ENCODE measurements at regions not wholly inside any gene's neighbourhood (a gene's known extent, or its start where the extent isn't known, plus 50 kb on each side); places are given as distances from the start of the nearest gene placed in this dataset.

- TF ChIP-seq ZBTB7A (tag by site-specific recombination; IDR thresholded peaks at IDR 0.05; ENCODE audit: low read depth) = no peak
- TF ChIP-seq IKZF3 (tag by site-specific recombination; IDR thresholded peaks at IDR 0.05) = no peak
- no peak for TF ChIP-seq PATZ1 (tag by site-specific recombination; IDR thresholded peaks at IDR 0.05)
- TF ChIP-seq ZNF580 (tag by site-specific recombination; IDR thresholded peaks at IDR 0.05) = no peak
- TF ChIP-seq ZNF664 (tag by site-specific recombination; IDR thresholded peaks at IDR 0.05) = no peak
- no peak for TF ChIP-seq ZNF677 (tag by site-specific recombination; IDR thresholded peaks at IDR 0.05)
- no peak for TF ChIP-seq ZNF701 (tag by site-specific recombination; IDR thresholded peaks at IDR 0.05)
- TF ChIP-seq BCL11A (tag by site-specific recombination; IDR thresholded peaks at IDR 0.05; ENCODE audit: low read depth) = no peak
- TF ChIP-seq ZNF843 (tag by site-specific recombination; IDR thresholded peaks at IDR 0.05) = no peak
- no peak for TF ChIP-seq ZNF660 (tag by site-specific recombination; IDR thresholded peaks at IDR 0.05)
- no peak for TF ChIP-seq ATF2 (tag by site-specific recombination; IDR thresholded peaks at IDR 0.05; ENCODE audit: low read depth)
- no peak for TF ChIP-seq ZNF670 (tag by site-specific recombination; IDR thresholded peaks at IDR 0.05; ENCODE audit: low read depth)
- no peak for TF ChIP-seq ZNF132 (tag by site-specific recombination; IDR thresholded peaks at IDR 0.05; ENCODE audit: borderline replicate concordance)
These were observed 67.3 kb downstream of the GLUD2 start (continued) for GRCh38 chrX:121114691-121115090.

GRCh38 chrX:121120690-121121605, 73.5 kb downstream of the GLUD2 start:
- Histone ChIP-seq H3K4me3 (ENCODE audit: low read depth, low read length) (no peak overlapping the region), H3K36me3 (ENCODE audit: control insufficient read depth in 2 of 2, insufficient read depth in 1 of 2, low read length in 2 of 2) (no peaks in the 10 kb centered on the region), H3K4me1 (ENCODE audit: control insufficient read depth, insufficient read depth, low read length) (no peaks in the 10 kb centered on the region), H3K9me3 (ENCODE audit: control insufficient read depth, insufficient read depth, low read depth, low read length) (no peaks in the 10 kb centered on the region), H3K27ac (ENCODE audit: extremely low read depth, low read depth, low read length) (no peak overlapping the region)
- CTCF ChIA-PET = interaction anchor here (0.6 kb wide), 2 partner anchors 8 to 1321 kb away, joined by 4 read pairs; no protein-coding TSS in a partner anchor
- POLR2A ChIA-PET = no interaction called here
- no peak for TF ChIP-seq REST (tag by site-specific recombination; IDR thresholded peaks at IDR 0.05)
- no peak for TF ChIP-seq PBX3 (CRISPR knock-in tag; IDR thresholded peaks at IDR 0.05)
- TF ChIP-seq ZNF654 (tag by site-specific recombination; IDR thresholded peaks at IDR 0.05; ENCODE audit: low read depth) = no peak
- TF ChIP-seq SETDB1 (IDR thresholded peaks at IDR 0.05; ENCODE audit: insufficient read length, low read length) = no peak
- TF ChIP-seq ZBTB10 (tag by site-specific recombination; IDR thresholded peaks at IDR 0.05) = no peak
- no peak for TF ChIP-seq PRDM4 (tag by site-specific recombination; IDR thresholded peaks at IDR 0.05)
- TF ChIP-seq ZNF76 (tag by site-specific recombination; IDR thresholded peaks at IDR 0.05; ENCODE audit: borderline replicate concordance, low read depth) = no peak
- no peak for TF ChIP-seq ZNF776 (tag by site-specific recombination; IDR thresholded peaks at IDR 0.05; ENCODE audit: borderline replicate concordance)
